NCI-H1417 (cell line): ENCODE measurements at regions not wholly inside any gene's neighbourhood (a gene's known extent, or its start where the extent isn't known, plus 50 kb on each side); places are given as distances from the start of the nearest gene placed in this dataset.
"Not testable (repeated sequence)": the region's sequence is repeated elsewhere in the genome, so short reads cannot be mapped to it uniquely, and the experiment has no call there.

Experiments
- DNase-seq, 3 experiments: peaks; one replicate each; lab custom pipeline; 2025; lab: John Stamatoyannopoulos, UW

DNA sequence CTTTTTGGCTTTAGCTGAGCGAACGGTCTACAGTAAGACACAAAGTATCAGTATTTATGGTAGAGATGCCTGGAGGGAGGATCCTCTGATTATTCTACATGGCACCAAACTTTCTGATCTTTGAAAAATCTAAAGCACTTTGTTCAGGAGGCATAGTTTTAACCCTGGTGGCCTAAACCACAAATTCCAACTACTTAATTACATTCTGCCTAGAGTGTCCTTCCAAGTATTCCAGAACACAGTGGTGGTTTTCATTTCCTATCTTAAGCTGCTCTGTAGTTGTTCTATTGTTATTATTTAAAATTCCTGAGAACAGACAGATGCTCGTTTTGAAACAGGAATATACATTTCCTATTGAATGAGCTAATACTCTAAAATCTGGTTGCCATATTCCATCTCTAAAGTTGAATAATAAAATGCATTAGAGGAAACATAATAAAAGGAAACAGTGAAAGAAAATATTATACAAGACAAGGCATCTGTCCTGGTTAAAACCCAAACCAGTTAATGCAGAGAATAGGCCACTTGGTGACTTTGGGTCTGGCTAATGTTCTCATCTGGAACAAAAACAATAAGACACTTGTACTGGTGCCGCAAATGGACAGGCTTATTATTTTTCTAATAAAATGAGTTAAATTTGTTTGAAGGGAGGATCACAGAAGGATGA lies 657.4 kb downstream of the SPRY1 start:
- DNase-seq = no peak

DNA sequence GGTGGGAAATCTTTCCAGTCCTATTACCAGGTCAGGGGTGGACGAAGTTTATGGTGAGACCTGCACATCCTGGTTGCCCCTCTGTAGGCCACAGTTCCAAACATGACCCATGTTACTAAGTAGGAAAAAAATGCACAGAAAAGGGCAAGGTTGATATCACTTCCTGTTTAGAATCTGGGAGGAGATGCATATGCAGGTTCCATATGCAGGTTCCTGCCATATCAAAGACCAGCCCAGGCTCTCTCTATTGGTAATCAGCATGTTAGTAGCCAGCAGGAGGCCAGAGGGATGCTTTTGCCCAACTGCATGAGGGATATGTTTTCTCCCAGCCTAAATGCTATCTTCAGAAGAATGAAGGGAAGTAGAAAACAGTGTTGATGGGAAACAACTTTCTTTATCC lies 657.2 kb downstream of the ANKRD50 start:
- no peak for DNase-seq

GRCh38 chr4:124055896-124056295 lies 656.6 kb downstream of the ANKRD50 start:
- no peak for DNase-seq

DNA sequence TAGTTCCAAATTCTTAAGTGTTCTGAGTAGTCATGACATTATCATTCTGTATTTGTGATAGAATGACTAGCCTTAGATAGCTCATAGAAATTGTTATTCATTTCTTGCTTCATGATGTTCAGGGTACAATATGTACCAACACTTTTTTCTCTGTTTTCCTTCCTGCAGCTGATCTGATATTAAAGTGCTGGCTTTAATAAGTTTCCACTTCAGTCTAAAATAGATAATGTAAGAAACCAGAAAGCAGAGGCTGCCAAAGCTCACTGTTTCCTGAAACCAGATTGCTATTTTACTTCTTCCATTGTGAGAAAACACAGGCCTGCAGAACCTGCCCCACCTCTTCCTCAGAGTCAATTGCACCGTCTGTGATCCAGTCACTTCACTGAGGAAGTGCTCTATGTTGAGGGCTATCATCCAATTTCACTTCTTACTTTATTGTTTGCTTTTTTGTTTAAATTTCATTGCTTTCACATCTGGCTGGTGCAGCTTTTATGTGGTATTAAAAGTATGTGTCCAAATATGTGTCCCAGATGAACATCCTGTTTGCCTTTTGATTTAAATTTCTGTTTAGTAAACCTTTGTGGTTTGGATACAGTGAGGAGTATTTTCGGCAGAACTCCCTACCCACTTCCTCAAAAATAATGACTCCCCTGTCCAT lies 652.1 kb downstream of the ANKRD50 start:
- DNase-seq = no peak

GRCh38 chr4:124061413-124061812 lies 651.1 kb downstream of the ANKRD50 start:
- DNase-seq = no peak

DNA sequence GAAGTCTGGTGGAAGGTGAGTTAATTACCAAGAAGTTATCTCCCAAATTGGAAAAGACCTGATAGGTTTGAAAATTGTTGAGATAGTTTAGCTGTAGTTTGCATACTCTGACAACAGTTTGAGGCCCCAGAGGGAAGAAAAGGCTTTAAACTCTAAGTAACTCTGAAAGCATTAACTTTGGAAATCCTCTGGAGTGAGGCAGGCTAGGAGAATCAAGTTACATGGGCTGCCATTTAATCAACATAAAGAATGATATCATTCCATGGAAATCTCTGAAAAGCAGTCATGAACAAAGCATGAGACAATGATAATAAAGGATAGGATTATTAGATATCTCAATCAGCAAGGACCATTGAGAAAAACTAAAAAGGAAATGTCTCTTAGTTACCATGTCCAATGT lies 647.1 kb downstream of the ANKRD50 start:
- DNase-seq = no peak

GRCh38 chr4:124065936-124066335 lies 646.6 kb downstream of the ANKRD50 start:
- no peak for DNase-seq

DNA sequence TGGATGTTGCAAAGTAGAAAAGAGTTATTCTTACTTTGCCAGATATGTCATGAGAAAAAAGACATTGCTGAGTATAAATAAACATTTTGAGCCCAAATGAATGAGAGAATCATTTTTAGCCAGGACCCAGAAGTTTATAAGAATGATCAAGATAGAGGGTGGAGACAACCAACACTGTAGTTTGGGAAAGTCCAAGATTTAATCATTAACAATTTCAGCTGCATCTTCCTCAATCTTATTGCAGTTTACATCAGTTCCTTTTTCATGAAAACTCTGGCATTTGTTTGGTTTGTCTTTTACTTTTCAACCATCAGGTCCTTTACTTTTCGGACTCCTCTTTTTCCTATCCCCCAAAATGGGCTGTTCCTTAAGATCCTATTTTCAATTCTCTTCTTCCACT lies 645.9 kb downstream of the ANKRD50 start:
- DNase-seq = no peak

- DNase-seq = no peak
These were observed 645.5 kb downstream of the ANKRD50 start for GRCh38 chr4:124067046-124067445.

DNA sequence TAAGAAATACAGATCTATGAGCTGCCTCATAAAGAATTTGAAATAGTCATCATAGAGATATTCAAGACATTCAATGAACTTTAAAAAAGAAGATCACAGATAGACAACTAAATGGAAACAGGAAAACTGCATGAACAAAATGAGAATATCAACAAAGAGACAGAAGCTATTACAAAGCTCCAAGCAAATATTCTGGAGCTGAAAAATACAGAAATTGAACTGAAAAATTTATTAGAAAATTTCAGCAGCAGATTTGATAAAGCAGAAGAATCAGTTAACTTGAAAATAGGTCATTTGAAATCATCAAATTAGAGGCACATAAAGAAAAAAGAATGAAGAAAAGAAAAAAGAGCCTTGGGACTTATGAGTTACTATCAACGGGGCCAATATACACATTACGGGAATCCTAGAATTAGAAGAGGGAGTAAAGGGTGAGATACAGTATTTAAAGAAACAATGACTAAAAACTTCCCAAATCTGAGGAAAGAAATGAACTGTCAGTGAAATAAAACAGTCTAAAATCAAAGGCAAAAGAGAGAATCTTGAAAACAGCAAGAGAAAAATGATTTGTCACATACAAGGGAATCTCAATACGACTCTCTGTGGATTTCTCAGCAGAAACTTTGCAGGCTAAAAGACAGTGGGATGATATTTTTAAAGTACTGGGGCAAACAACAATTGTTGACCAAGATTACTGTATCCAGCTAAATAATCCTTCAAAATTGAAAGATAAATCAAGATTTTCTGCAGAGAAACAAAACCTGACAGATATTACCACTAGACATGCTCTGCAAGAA lies 641.6 kb downstream of the ANKRD50 start:
- peak in 1 of 3 experiments; percentile 6 for DNase-seq

- DNase-seq = not testable (repeated sequence)
These were observed 637.3 kb downstream of the ANKRD50 start for GRCh38 chr4:124075276-124075675.

- no peak for DNase-seq
These were observed 633.3 kb downstream of the ANKRD50 start for GRCh38 chr4:124079174-124079780.

DNA sequence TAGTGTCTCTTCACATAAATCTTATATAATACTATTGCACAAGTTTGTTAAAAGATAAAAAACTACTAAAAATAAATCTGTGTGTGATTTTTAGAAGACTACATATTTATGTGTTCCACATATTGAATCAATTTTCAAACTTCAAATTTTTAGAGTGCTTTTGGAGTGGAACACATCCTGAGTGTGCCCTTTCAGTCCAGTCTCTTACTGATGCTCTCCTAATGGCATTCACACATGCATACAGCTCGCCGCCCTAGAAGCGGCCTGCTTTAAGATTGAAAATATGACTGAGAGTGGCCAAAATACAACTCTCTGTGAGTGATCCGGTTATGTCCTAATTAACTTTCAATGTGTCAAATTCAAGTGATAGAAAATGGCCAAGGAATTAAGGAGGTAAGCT lies 628.8 kb downstream of the ANKRD50 start:
- DNase-seq = no peak

DNA sequence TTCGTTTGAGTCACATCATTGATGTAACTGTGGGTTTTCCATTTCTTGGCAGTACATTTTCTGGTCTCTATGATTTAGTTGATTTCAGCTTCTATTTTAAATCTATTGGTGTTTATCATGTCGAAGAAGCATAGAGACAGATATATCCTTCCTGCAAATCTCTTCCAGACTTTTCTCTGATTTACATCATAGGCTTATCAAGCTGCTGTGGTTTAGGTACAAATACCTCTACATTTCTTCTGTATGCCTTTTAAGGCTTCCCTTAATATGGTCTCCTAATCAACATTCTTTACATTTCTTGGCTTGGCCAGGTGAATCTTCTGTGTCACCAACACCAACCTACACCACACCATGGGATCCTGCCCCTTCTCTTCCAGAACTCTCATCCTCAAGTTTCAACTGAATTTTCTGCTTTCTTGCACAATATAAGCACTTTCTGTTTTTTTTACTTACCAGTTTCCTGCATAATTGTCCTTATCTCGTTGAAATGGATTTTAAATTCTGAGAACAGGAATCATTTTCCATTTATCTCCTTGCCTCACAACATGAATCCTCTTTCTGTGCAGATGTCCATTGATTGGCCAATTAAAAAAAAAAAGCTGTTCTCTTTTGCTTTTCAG lies 626.9 kb downstream of the ANKRD50 start:
- no peak for DNase-seq

- peak in 1 of 3 experiments; percentile 20 for DNase-seq
These were observed 622.5 kb downstream of the ANKRD50 start for GRCh38 chr4:124090021-124090420.

DNA sequence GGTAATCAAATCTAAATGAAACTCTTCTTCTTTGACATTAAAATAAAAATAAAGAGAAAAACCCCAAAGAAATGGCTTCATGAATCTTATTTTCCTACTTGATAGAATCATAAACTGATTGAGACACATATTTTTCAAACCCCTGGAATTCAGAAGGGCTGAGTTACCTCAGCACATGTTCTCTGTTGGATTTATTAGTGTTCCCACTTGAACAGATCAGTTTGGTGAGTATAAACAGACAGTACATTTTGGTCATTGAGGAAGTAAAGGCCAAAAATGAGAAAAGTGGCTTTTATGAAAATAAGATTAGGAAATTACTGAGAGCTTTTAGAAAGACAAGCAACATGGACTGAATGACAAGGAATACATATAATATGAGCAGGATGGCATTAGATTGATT lies 620.4 kb downstream of the ANKRD50 start:
- no peak for DNase-seq

DNA sequence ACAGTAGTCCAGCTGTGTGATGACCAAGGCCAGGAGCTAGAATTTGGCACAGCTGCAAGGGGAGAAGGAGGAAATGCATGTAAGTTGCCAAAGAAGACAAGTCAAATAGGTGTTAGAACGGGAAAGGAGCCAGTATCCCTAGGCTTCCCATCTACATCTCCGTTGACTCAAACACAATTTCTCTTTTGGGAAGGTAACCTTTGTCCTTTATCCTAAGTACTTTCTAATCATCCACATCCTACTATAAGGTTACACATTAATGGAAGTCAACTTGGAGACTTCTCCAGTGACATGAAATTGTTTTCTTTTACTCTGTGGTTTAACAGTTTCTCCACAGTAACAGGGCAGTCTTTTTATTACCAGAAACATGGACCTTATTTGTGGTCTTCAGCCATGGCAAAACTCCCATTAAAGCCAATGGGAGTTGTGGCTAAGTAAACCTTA lies 620.0 kb downstream of the ANKRD50 start:
- DNase-seq = no peak

DNA sequence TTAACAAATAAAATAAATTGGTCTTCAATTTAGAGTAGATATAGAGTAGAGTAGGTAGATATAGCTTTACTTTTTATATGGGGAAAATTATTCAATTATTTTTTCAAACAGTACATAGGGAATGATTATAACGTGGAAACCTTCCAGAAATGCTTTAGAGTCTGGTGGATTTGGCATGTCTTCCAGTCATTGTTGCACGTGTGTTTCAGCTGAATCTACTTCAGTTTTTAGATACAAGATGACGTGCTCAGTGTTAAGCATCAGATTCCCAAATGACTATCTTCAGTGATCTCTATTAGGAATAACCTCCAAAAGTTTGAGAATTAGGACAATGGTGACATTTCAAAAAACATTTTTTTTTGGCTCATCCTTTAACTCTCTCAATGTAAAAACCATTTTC lies 616.9 kb downstream of the ANKRD50 start:
- peak in 1 of 3 experiments; percentile 7 for DNase-seq

- DNase-seq = peak in 1 of 3 experiments; percentile 26
These were observed 616.2 kb downstream of the ANKRD50 start for GRCh38 chr4:124096290-124096689.

GRCh38 chr4:124097447-124097846 lies 615.1 kb downstream of the ANKRD50 start:
- DNase-seq = no peak

- no peak for DNase-seq
These were observed 608.4 kb downstream of the ANKRD50 start for GRCh38 chr4:124104101-124104500.

DNA sequence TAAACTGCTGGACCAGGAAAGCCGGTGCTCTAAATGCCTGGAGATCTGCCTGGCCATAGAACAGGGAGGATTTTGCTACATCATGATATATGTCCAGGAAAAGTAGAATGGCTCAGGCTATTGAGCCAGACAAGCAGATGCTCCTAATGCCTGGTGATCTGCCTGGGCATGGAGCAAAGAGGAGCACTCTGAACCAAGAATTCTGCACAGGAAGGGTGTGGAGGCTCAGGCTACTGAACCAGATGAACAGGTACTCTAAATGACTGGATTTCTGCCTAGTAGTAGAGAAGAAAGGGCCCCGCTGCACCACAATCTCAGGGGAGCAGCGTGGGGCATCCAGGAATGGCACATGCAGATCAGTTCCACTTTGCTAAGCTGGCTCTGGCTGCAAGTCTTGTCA lies 607.9 kb downstream of the ANKRD50 start:
- no peak for DNase-seq
